Inflammatory macrophage treated with lipopolysaccharide for 1 hour (primary cell): ENCODE measurements at regions not wholly inside any gene's neighbourhood (a gene's known extent, or its start where the extent isn't known, plus 50 kb on each side); places are given as distances from the start of the nearest gene placed in this dataset.
A peak's percentile ranks its signal among the peaks of the same experiment; 100 is the strongest.

Experiments
- DNase-seq, 2 donors: peaks; one replicate each; pipeline ENCODE4 v3.0.0-alpha.2; 2020 to 2022

DNA sequence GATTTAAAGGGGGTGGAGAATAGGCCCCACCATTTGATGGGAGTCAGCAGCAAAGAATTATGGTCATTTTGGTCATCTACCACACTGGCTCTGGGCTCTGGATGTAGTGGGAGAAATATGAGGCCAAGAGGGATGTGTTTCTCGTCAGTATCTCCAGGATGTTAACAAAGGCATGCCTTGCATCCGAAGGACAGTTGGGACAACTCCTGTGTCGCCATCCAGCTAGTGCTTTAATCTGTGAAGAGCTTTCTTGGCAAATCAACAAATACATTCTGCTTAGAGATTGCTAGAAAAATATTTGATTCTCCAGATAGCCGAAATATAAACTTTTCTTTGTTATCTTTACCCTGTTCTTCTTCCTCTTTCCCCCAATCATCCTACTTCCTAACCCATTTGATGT lies 287.1 kb upstream of the TNP1 start:
- DNase-seq: no peak

DNA sequence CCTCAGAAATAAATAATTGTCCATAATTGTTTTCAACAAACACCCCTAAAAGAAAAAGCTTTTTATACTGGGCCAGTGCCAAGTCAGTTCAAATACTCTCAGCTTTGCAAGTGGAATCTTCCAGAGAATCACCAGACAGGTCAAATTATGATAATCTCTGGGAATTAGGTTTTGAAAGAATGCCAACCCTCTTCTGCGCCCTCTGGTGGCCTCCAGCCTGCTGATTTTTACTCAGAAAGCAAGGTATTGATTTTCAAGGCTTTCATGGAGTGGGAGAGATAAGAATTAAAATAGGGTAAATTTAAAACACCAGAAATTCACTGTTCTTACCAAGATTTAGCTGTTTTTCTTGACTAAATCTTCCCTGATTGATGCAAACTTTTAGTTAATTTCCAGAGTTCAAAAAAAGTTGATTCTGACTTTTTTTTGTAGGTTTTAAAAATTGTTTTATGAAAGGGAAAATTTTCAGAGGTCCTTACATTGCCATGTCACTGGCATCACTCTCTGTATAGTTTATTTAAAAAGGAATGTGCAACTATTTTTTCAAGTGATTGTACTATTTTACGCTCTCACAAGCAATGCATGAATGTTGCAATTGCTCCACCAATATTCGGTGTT lies 282.9 kb upstream of the TNP1 start:
- peak; percentile 4 to 64 for DNase-seq

DNA sequence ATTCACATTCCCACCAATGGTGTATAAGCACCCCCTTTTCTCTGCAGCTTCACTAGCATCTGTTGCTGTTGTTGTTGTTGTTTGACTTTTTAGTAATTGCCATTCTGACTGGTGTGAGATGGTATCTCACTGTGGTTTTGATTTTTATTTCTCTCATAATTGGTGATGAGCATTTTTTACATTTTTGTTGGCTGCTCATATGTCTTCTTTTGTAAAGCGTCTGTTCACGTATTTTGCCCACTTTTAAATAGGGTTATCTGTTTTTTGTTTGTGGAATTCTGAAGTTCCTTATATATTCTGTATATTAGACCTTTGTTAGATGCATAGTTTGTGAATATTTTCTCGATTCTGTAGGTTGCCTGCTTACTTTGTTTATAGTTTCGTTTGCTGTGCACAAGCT lies 278.4 kb upstream of the TNP1 start:
- no peak for DNase-seq

DNA sequence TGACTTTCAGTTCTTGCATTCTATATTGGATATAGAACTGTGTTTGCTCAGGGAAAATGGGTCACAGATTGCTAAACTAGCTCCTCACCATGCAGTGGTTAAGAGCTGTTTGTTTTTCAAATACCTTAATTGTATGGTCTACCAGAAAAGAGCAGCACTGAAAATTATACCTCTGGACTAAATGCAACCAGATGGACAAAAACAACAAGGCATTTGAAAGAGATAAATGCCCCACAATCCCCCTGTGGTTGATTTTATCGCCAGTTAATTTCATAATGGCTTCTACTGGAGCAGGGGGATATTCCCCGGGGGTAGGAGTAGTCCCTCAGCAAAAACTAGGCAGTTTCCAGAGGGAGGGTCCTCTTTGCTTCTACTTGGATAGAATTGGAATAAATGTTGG lies 267.9 kb upstream of the TNP1 start:
- DNase-seq: no peak

DNA sequence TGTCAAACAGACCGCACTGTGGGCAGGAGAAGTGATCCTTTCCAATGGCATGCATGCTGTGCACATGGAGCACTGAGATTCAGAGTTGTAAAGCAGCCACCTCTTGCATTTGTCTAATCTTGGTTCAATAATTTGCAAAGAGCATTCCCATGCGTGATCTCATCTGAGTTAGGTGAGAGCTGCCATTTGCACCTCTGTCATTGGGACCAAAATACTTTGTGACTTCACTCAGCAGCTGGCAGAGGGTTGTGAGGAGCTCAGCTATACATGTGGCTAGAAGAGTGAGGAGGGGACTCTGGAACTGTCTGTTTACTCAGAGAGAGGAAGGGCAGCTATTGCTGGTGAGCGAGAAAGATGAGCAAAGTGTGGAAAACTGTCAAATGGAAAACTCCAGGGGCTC lies 265.1 kb upstream of the TNP1 start:
- no peak for DNase-seq

DNA sequence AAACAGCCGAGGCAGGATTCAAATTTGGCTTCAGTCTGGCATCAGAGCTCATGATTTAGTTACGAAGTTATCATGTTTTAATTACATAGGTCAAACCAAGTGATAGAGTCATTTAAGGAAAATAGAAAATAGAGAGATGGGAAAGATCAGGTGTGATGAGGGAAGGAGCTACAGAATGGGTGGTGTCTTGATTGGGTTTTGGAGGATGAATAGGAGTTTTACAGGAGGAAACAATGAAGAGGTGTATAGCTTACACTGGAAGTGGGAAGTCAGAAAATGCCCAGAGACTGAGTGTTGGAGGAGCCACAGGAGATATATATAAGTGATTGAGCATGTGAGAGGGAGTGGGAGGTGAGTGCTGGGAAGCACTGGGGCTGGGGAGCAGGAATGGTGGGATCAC lies 264.2 kb upstream of the TNP1 start:
- DNase-seq: no peak

DNA sequence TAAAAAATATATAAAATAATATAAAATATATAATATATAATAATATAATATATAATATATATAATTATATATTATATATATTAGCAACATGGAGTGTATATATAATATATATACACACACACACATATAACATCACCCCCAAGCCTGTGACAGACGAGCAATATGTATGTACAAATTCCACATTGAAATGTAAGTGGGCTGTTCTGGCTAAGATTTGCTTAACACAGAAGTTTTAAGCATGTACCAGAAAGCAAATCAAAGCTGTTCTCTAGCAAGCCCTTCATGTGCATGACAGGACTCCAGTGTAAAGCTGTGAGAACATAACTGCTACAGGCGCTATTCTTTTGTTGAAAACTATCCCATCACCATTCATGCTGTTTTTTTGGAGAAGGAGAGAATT lies 261.7 kb upstream of the TNP1 start:
- DNase-seq: no peak

DNA sequence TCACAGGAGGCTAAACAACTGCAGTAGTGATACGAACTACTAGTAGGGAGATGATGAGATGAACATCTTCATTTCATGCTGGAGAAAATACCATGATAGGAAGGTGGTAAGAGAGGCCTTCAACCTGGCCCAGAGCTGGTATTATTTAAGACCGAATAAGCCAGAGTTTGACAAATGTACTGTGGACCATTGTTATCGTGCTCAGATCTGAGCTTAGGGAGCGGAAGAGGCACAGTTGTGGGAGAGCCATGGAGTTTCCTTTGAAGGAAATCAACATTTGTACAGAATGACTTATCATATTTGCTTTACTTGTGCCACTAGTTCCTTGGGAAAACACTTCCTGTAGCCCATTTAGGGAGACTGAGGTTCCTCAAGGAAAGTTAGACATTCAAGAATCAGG lies 260.6 kb upstream of the TNP1 start:
- DNase-seq: no peak

DNA sequence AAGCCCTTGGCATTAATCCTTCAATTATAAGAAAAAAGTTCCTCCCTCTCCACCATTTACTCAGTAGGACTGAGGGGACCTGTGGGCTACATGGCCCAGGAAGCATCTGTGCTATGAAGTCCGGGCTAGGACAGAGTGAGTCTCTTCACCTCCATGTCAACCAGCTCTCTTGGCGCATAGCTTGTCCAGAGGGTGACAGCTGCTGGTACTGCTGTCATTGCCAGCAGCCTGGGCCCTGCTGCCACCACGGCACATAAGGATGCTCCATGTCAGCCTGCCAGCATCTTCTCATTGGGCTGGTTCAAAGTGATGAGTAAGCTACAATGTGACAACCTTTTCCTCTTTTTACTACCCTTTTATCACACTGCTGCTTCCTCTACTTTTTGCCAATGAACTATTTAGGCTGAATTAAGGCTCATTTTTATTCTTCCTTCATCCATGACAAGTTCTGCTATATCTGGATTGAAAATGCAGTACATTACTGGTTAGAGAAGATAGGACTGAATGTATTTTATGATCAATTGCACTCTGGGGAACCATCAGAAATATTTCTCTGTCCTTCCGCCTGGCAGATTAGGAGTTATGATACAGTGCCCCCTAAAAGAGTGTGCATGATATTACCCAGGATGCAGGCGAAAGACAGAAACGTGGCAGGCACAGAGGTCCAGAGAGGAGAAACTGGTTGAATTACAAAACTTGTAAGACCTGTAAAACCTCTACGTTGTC lies 258.9 kb upstream of the TNP1 start:
- DNase-seq: no peak

DNA sequence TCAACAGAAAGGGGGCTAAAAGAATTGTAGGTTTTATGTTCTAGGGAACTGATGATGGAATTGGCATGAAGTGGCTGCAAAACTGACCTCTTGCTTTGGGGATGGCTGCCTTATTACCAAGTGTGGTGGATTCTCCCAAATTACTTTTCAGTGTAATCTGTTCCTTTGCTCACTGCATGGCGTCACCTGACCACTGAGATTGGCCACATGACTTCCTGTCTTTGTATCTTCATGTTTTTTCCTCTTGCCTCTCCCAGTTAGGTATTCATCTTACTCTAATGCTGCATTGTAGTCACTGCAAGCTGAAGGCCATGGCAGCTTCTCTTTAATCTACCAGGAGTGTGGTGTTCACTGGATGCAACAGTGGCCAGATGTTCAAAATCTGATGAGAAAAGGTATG lies 257.7 kb upstream of the TNP1 start:
- DNase-seq: no peak

DNA sequence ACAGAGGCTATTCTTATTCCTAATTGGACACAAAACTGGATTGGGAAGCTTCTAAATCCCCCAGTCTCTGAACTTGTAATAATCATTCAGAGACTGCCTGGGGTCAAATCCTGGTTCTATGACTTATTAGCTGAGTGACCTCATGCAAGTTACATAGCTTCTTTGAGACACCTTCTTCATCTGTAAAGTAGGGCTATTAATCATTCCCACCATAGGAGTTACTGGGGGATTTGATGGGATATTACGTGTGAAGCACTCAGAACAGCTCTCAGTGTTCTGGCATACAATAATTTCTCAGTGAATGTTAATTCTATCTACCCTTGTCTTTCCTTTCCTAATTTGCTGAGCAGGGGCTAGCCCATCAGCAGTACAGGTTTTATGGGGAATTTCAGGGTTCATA lies 256.7 kb upstream of the TNP1 start:
- DNase-seq: no peak

DNA sequence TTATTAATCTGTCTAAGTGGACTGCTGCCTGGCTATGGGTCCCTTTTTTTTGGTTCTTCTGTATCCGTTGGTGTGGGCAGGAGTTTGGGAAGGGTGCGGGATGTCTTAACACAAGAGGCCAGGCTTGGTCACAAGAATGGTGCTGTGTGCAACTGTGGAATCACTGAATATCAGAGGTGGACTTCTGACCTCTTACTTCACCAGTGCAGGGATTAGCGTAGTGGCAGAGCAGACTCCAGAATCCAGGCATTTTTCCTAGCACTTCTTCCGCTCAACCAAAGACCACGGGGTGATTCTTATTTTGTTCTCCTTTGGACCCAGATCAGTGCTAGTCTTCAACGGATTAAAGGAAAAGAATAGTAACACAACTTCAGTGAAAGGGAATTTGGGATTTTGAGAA lies 254.3 kb upstream of the TNP1 start:
- no peak for DNase-seq

DNA sequence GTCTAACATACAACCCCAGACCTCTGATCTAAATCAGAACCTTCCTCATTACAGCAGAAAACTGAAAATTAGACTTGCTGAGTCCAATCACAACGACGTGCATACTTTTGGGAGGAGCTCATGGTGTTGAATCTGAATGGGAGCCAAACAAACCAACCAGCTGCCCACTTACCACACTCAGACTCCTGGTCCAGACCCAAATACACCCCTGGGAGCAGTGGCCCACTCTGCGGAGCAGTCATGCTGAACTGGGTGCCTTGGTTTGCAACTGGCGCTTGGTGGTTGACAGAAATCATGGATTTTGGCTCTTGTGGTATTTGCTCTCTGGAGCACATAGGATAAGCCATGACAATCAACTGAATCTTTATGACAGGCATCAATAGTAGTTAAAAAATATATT lies 253.6 kb upstream of the TNP1 start:
- DNase-seq: no peak

DNA sequence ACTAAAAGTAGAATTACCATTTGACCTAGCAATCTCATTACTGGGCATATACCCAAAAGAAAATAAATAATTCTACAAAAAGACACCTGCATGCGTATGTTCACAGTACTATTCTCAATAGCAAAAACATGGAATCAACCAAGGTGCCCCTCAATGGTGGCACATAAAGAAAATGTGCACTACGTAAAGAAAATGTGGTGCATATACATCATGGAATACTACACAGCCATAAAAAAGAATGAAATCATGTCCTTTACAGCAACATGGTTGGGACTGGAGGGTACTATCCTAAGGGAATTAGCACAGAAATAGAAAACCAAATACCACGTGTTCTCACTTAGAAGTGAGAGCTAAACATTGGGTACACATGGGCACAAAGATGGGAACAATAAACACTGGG lies 250.7 kb upstream of the TNP1 start:
- no peak for DNase-seq

DNA sequence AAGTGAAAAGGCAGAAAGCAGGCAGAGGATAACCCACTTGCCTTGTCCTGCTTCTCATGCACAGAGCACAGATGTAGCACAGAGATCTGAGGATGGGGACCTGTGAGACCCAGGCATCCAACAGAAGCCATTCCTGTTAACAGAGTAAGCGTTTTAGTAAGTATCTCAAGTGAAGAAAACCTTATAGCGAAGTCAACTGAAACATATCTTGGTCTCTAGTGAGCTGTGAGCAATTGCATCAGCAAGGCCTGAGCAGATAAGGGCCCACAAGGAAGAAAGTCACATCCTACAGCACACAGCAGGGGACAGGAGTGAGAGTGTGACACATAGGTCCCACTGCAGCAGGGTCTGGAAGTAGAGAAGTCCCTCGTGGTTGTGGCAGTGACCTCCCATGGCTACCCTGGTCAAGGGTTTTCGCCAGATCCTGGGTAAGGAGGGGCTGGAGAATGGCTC lies 248.7 kb upstream of the TNP1 start:
- no peak for DNase-seq

DNA sequence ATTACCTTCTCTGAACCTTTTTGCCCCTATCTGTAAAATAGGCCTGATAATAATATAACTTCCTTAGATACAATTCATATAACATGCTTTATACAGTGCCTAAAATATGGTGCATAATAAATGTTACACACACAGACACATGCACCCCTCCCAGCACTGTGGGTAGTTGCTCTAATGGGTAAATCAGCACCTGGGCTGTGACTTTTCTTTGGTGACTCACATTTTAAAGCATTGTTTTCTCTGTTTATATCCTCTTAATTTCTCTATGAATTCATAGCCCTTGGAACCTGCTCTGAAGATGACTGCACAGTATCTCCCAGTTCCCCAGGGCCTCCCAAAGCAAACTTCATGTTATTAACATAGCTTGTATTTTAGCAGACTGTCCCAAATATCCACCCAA lies 248.2 kb upstream of the TNP1 start:
- no peak for DNase-seq

DNA sequence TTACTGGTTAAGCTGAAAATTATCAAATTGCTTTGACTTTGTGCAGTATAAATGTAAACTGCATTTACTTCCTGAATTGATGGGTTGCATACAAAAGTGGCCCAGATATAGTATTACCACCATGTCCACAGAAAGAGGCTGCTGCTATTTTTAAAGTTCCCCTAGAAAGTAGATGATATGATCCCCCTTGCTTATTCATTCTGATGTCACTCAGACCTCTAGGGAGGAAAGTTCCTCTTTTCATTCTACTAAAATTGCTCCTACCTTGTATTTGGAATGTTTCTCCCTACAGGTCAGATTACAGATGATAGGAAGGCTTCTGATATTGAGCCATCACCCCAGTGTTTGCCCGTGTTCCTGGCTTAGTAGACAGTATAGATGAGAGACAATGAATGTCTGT lies 247.6 kb upstream of the TNP1 start:
- DNase-seq: no peak

DNA sequence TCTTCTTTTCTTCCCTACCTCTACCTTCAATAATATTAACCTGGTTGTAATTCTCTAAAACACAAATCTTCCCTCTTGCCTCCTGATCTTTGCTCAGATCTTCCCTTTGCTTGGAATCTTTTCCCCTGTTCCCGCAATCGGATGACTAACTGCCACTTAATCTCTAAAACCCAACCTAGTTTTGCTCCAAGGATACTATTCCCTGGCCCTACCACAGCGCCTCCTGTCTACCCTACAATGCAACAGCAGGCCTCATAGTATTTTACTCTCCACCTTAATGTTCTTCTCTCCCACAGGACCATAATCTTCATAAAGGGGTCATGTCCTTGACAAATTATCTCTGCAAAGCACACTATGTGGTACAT lies 246.8 kb upstream of the TNP1 start:
- no peak for DNase-seq

DNA sequence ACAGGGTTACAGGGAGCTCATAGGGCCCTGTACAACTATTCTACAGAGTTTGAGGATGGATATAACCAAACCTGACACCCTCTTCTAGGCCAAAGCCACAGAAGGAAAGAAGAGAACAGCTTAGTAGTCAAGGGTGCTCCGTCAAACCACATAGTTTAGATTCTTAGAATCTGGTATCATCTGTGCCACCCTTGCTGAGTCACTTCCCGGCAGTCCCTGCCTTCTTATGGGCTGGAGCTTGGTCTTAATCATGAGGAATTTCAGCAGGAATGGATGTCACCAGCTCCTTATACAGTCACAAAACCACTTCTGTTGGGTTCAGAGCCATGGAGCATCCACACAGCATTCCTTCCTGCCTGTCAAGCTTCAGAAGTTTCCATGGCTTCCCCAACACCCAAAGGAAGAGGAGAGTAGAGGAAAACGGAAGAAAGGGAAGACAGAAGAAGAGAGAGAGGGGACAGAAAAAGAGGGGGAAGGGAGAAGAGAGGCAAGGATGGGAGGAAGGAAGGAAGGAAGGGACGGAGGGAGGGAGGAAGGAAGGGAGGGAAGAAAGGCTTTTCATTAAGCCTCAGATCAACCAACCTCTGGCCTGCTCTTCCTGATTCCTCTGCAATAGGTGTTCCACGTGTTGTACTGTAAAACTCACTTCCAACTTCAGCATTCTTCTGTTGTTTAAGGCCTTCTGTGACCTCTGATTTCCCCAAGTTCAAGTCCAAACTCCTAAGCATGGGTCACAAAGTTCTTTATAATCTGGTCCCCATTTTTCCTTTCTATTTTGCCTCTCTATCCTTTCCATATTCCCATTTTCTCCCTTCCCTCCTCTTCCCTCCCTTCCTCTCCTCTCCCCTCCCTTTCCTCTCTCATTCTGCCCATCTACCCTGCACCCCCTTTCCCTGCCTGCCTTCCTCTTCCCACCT lies 246.1 kb upstream of the TNP1 start:
- DNase-seq: no peak

DNA sequence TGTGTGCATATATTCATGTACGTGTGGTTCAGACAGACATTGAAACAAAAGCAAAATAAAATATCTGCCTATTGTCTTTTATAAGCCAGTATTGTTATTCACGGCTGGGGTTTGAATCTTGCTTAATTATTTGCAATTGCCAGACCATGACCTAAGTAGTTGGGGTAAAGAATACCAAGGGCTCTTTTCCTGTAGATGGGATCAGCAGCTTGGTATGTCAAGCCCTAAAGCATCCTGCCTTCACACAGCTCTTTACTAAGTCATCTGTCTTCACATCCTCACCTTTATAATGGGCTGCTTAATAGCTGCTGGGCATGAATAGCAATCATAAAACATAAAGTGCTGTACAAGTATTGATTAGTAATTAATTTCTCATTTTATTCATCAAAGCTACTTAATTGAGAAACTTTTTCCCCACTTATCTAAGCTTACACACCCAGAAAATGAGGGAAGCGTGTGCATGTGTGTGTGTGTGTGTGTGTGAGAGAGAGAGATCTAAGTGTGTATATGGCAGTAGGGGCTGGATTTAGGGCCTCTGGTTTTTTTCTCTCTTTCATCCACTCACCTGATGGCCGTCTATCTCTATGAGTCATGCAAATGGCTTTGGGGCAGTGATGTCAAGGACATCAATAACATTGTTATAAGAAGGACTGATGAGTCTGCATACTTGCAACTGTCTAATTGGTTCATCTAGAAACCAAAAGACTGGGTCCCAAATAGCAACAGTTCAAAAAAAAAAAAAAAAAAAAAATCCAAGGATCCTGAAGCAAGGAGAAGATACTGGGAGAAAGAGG lies 244.1 kb upstream of the TNP1 start:
- DNase-seq: no peak

DNA sequence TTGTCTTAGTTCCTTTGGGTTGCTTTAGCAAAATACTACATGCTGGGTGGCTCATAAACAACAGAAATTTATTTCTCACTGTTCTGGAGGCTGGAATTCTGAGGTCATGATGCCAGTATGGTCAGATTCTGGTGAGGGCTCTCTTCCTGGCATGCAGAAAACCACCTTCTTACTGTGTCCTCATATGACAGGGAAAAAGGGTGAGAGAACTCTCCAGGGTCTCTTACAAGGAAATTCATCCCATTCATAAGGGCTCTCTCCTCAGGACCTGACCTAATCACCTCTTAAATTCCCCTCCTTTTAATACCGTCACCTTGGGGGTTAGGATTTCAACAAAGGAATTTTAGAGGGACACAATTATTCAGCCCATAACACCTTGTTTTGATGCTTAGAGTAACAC lies 243.1 kb upstream of the TNP1 start:
- no peak for DNase-seq

DNA sequence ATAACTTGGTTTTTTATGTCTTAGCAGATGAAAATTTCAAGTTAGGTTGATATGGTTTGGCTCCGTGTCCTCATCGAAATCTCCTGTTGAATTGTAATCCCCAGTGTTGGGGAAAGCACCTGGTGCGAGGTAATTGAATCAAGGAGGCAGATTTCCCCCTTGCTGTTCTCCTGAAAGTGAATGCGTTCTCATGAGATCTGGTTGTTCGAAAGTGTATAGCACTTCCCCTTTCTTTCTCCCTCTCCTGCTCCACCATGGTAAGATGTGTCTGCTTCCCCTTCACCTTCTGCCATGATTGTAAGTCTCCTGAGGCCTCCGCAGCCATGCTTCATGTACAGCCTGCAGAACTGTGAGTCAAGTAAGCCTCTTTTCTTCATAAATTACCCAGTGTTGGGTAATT lies 242.1 kb upstream of the TNP1 start:
- DNase-seq: no peak

DNA sequence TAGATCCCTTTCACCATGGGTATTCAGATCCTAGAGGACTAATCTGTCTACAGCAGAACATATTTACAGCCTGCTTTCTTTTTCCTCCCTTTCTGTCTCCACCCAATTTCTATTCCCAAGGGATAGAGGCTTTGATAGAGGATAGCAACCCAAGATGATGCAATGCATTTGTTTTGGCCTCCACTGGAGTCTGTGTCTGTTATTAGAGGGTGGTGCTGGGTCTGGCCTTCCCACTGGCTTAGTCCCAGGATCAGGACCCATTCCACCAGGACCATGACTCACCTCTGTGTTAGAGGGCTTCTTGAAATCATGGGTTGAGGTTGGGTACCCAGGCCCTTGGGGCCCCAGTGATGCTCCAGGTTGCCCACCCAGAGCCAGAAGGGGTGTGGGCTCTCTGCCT lies 239.7 kb upstream of the TNP1 start:
- DNase-seq: no peak
